PC-9 (cell line): ENCODE measurements at regions not wholly inside any gene's neighbourhood (a gene's known extent, or its start where the extent isn't known, plus 50 kb on each side); places are given as distances from the start of the nearest gene placed in this dataset.

Experiments used
- BruUV-seq: library from RNA; stranded (reverse); fragments of 400-500 nt; replicated peaks from 2 replicates; lab custom pipeline; 2021; lab: Mats Ljungman, UMichigan
- CTCF ChIA-PET: fragments of 300-600 bp; sonication (Branson Sonifier 250); formaldehyde crosslinking; loops from one replicate; lab custom pipeline; 2022; ENCODE audit warnings: antibody characterized with exemption; lab: Charles Lee
- POLR2A ChIA-PET: fragments of 300-600 bp; sonication (Branson Sonifier 250); formaldehyde crosslinking; loops from one replicate; lab custom pipeline; 2022; ENCODE audit warnings: antibody characterized with exemption; ENCODE audit not compliant: unreplicated experiment; lab: Charles Lee
- DNase-seq, 2 experiments: peaks; one replicate each; pipeline versions ENCODE4 v3.0.0 to v3.0.0-alpha.2; 2015 to 2022; ENCODE audit warnings: mixed read lengths in 1 of 2
- H2AFZ ChIP-seq: fragments of 200-600 bp; sonication (generic); 2 replicates; pipeline ENCODE4 v1.8.1; 2017; ENCODE audit warnings: antibody characterized with exemption
- H3F3A ChIP-seq: fragments of 200-600 bp; sonication (generic); 2 replicates; pipeline ENCODE4 v1.8.1; 2017; ENCODE audit warnings: antibody characterized with exemption, mild to moderate bottlenecking, low read depth; ENCODE audit not compliant: insufficient read depth
- H3K27ac ChIP-seq: fragments of 200-600 bp; sonication (generic); 2 replicates; pipeline ENCODE4 v1.6.1; 2016; ENCODE audit warnings: mixed run types
- H3K27me3 ChIP-seq: fragments of 200-600 bp; sonication (generic); 2 replicates; pipeline ENCODE4 v1.6.1; 2016; ENCODE audit warnings: low read depth, mixed run types; ENCODE audit not compliant: insufficient read depth
- H3K36me3 ChIP-seq: fragments of 200-600 bp; sonication (generic); 2 replicates; pipeline ENCODE4 v1.6.1; 2016; ENCODE audit warnings: low read depth, mixed run types
- H3K4me1 ChIP-seq: fragments of 200-600 bp; sonication (generic); replicated peaks from 2 replicates; pipeline ENCODE4 v1.6.1; 2016; ENCODE audit warnings: mixed run types; ENCODE audit not compliant: insufficient read depth
- H3K4me2 ChIP-seq: fragments of 200-600 bp; sonication (generic); 2 replicates; pipeline ENCODE4 v1.6.1; 2017; ENCODE audit warnings: mixed run types
- H3K4me3 ChIP-seq: fragments of 200-600 bp; sonication (generic); 2 replicates; pipeline ENCODE4 v1.6.1; 2016; ENCODE audit warnings: mixed run types
- H3K79me2 ChIP-seq: fragments of 200-600 bp; sonication (generic); 2 replicates; pipeline ENCODE4 v1.6.1; 2017; ENCODE audit warnings: low read depth, mixed run types
- H3K9me2 ChIP-seq: fragments of 200-600 bp; sonication (generic); 2 replicates; pipeline ENCODE4 v1.8.1; 2017; ENCODE audit warnings: mild to moderate bottlenecking; ENCODE audit not compliant: insufficient read depth
- H3K9me3 ChIP-seq: fragments of 200-600 bp; sonication (generic); 2 replicates; pipeline ENCODE4 v1.8.1; 2016; ENCODE audit warnings: low read depth; ENCODE audit not compliant: insufficient read depth
- H4K20me1 ChIP-seq: fragments of 200-600 bp; sonication (generic); 2 replicates; pipeline ENCODE4 v1.8.1; 2017; ENCODE audit not compliant: insufficient read depth
- CTCF ChIP-seq: fragments of 200-600 bp; sonication (generic); conservative IDR thresholded peaks from 2 replicates; pipeline ENCODE4 v1.6.1; 2017; ENCODE audit warnings: mixed run types, antibody characterized with exemption, mild to moderate bottlenecking, moderate library complexity
- EZH2 ChIP-seq: fragments of 200-600 bp; sonication (generic); IDR thresholded peaks from 2 replicates; pipeline ENCODE4 v1.8.0; 2017; ENCODE audit warnings: antibody characterized with exemption, low read depth
- intact Hi-C: fragments of 100-400 bp; cut with micrococcal nuclease; formaldehyde crosslinking; loops from one replicate; pipeline ENCODE4 v1.10.0; 2022; ENCODE audit not compliant: unreplicated experiment

GRCh38 chr2:235391921-235392615 lies 101.8 kb upstream of the AGAP1 start:
- ChIA-PET CTCF (interaction anchor here (0.6 kb wide), 1 partner anchor 283 kb away, joined by 4 read pairs; no protein-coding TSS in a partner anchor), POLR2A (no interaction called here)
- intact Hi-C loops = loop anchor here (5.0 to 10.0 kb wide), 2 partner anchors 150 to 183 kb away; no protein-coding TSS in a partner anchor
- Histone ChIP-seq H3F3A (peaks cover 19% of the 10 kb centered on the region), H2AFZ (no peak overlapping the region), H3K27ac (no peak overlapping the region), H4K20me1 (no peaks in the 10 kb centered on the region), H3K79me2 (no peaks in the 10 kb centered on the region), H3K4me1 (peaks cover 29% of the 10 kb centered on the region), H3K4me3 (no peak overlapping the region), H3K36me3 (no peaks in the 10 kb centered on the region), H3K9me2 (no peaks in the 10 kb centered on the region), H3K27me3 (no peaks in the 10 kb centered on the region), H3K4me2 (no peak overlapping the region), H3K9me3 (no peaks in the 10 kb centered on the region)
- DNase-seq = no peak
- BruUV-seq = no TSS peak
- no peak for TF ChIP-seq CTCF
- no peak for TF ChIP-seq EZH2

DNA sequence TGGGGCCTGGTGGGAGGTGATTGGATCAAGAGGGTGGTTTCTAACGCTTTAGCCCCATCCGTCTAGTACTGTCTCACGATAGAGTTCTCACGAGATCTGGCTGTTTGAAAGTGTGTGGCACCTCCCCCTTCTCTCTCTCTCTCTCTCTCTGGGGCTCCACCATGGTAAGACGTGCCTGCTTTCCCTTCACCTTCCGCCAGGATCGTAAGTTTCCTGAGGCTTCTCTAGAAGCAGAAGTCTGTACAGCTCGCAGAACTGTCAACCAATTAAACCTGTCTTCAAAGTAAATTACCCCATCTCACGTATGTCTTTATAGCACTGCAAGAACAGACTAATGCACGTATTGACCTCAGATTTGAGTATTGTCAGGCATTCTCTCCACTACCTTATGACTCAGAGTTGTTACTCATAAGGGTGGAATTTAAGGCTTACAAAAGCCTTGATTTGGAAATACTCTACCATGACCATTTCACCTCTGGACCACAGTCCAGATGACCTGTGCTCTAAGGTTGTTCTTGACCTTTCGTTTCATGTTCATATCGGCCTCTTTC lies 99.5 kb upstream of the AGAP1 start:
- TF ChIP-seq EZH2 = no peak
- TF ChIP-seq CTCF = peak; percentile 57
- H4K20me1 ChIP-seq = no peaks in the 10 kb centered on the region
- peaks cover 19% of the 10 kb centered on the region for H3F3A ChIP-seq
- intact Hi-C loops = loop anchor here (1.0 to 10.0 kb wide), 10 partner anchors 35 to 258 kb away; partner anchors contain the start of gene AGAP1
- H3K36me3 ChIP-seq = no peaks in the 10 kb centered on the region
- peaks cover 29% of the 10 kb centered on the region for H3K4me1 ChIP-seq
- H3K79me2 ChIP-seq = no peaks in the 10 kb centered on the region
- TSS peak; percentile 87 for BruUV-seq
- ChIA-PET POLR2A (interaction anchor here (0.6 to 0.7 kb wide), 5 partner anchors 10 to 223 kb away, joined by 3 to 9 read pairs (median 4); no protein-coding TSS in a partner anchor), CTCF (interaction anchor here (0.9 kb wide), 1 partner anchor 352 kb away, joined by 3 read pairs; no protein-coding TSS in a partner anchor)
- no peaks in the 10 kb centered on the region for H3K9me2 ChIP-seq
- H3K4me3 ChIP-seq = peak overlapping the region; percentile 19; the same call in 1 of the 2 replicates
- H2AFZ ChIP-seq = peak overlapping the region; percentile 75
- H3K27me3 ChIP-seq = no peaks in the 10 kb centered on the region
- H3K9me3 ChIP-seq = no peaks in the 10 kb centered on the region
- H3K4me2 ChIP-seq = peak overlapping the region; percentile 60
- peak; percentile 76 to 100 for DNase-seq
- H3K27ac ChIP-seq = peak overlapping the region; percentile 82

GRCh38 chr2:235396071-235396846 lies 97.6 kb upstream of the AGAP1 start:
- POLR2A ChIA-PET = interaction anchor here (0.6 to 0.7 kb wide), 2 partner anchors 12 to 1374 kb away, joined by 5 to 6 read pairs; no protein-coding TSS in a partner anchor
- Histone ChIP-seq H3K9me2 (no peaks in the 10 kb centered on the region), H3K4me3 (no peak overlapping the region), H3K4me2 (no peak overlapping the region), H3K79me2 (no peaks in the 10 kb centered on the region), H3K4me1 (peaks cover 23% of the 10 kb centered on the region), H2AFZ (no peak overlapping the region), H3K36me3 (no peaks in the 10 kb centered on the region), H3K27me3 (no peaks in the 10 kb centered on the region), H3K9me3 (no peaks in the 10 kb centered on the region; the same call in 1 of the 2 replicates), H3K27ac (no peak overlapping the region), H3F3A (peaks cover 19% of the 10 kb centered on the region), H4K20me1 (no peaks in the 10 kb centered on the region)
- CTCF ChIA-PET = interaction anchor here (0.6 kb wide), 1 partner anchor 59 kb away, joined by 3 read pairs; no protein-coding TSS in a partner anchor
- intact Hi-C loops = loop anchor here (10.0 kb wide), 1 partner anchor 179 kb away; no protein-coding TSS in a partner anchor
- DNase-seq = no peak
- BruUV-seq = no TSS peak
- no peak for TF ChIP-seq EZH2
- no peak for TF ChIP-seq CTCF
